ENCODE measurements at regions not wholly inside any gene's neighbourhood (a gene's known extent, or its start where the extent isn't known, plus 50 kb on each side); places are given as distances from the start of the nearest gene placed in this dataset.

DNA sequence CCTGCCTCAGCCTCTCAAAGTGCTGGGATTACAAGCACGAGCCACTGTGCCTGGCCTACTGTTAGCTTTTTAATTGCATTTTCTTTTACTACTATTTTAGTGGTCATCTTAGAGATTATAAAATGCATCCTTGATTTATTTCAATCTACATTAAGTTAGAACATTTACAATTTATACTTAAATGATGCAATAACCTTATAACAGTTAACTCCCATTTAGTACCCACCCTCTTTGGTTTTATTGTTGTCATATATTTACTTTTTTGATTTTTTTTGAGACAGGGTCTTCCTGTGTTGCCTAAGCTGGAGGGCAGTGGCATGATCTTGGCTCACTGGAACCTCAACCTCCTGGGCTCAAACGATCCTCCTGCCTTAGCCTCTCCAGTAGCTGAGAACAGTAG, 77.3 kb downstream of the PPCDC start:
- H3K36me3 ChIP-seq (ENCODE audit: control insufficient read depth, insufficient read depth, low read length), result no peaks in the 10 kb centered on the region
- no peak overlapping the region for H3K4me3 ChIP-seq (ENCODE audit: low read depth, low read length)
- WGBS (ENCODE audit: insufficient coverage), result 100% methylated on average over 1 of the region's 2 CpGs
- H3K4me1 ChIP-seq (ENCODE audit: control insufficient read depth, insufficient read depth, low read length), result no peaks in the 10 kb centered on the region
- no peak for DNase-seq (ENCODE audit: low read depth in 4 of 6, low spot score in 6 of 6)
- H3K27ac ChIP-seq (ENCODE audit: low read depth, low read length), result no peak overlapping the region
- H3K27me3 ChIP-seq (ENCODE audit: control insufficient read depth, insufficient read depth, low read length), result no peaks in the 10 kb centered on the region
- H3K9me3 ChIP-seq (ENCODE audit: control insufficient read depth, insufficient read depth, low read length), result no peaks in the 10 kb centered on the region

GRCh38 chr15:75104804-75105557, 81.6 kb downstream of the PPCDC start:
- H3K4me3 ChIP-seq (ENCODE audit: low read depth, low read length), result no peak overlapping the region
- WGBS (ENCODE audit: insufficient coverage), result 69% methylated on average over 2 of the region's 3 CpGs
- H3K9me3 ChIP-seq (ENCODE audit: control insufficient read depth, insufficient read depth, low read length), result no peaks in the 10 kb centered on the region
- H3K36me3 ChIP-seq (ENCODE audit: control insufficient read depth, insufficient read depth, low read length), result no peaks in the 10 kb centered on the region
- H3K4me1 ChIP-seq (ENCODE audit: control insufficient read depth, insufficient read depth, low read length), result no peaks in the 10 kb centered on the region
- no peak overlapping the region for H3K27ac ChIP-seq (ENCODE audit: low read depth, low read length)
- no peaks in the 10 kb centered on the region for H3K27me3 ChIP-seq (ENCODE audit: control insufficient read depth, insufficient read depth, low read length)
- DNase-seq (ENCODE audit: low read depth in 4 of 6, low spot score in 6 of 6), result peak in 1 of 6 donors; percentile 41

- H3K4me1 ChIP-seq (ENCODE audit: control insufficient read depth, insufficient read depth, low read length), result peaks cover 3% of the 10 kb centered on the region
- WGBS (ENCODE audit: insufficient coverage), result 100% methylated on average over 1 of the region's 2 CpGs
- no peak for DNase-seq (ENCODE audit: low read depth in 4 of 6, low spot score in 6 of 6)
- no peaks in the 10 kb centered on the region for H3K36me3 ChIP-seq (ENCODE audit: control insufficient read depth, insufficient read depth, low read length)
- no peak overlapping the region for H3K4me3 ChIP-seq (ENCODE audit: low read depth, low read length)
- no peaks in the 10 kb centered on the region for H3K27me3 ChIP-seq (ENCODE audit: control insufficient read depth, insufficient read depth, low read length)
- H3K9me3 ChIP-seq (ENCODE audit: control insufficient read depth, insufficient read depth, low read length), result no peaks in the 10 kb centered on the region
- no peak overlapping the region for H3K27ac ChIP-seq (ENCODE audit: low read depth, low read length)
Measured at GRCh38 chr15:75107516-75107907, 84.1 kb downstream of the PPCDC start.

- Histone ChIP-seq H3K9me3 (ENCODE audit: control insufficient read depth, insufficient read depth, low read length) (no peaks in the 10 kb centered on the region), H3K36me3 (ENCODE audit: control insufficient read depth, insufficient read depth, low read length) (no peaks in the 10 kb centered on the region), H3K4me1 (ENCODE audit: control insufficient read depth, insufficient read depth, low read length) (peaks cover 3% of the 10 kb centered on the region), H3K27me3 (ENCODE audit: control insufficient read depth, insufficient read depth, low read length) (no peaks in the 10 kb centered on the region), H3K4me3 (ENCODE audit: low read depth, low read length) (no peak overlapping the region), H3K27ac (ENCODE audit: low read depth, low read length) (no peak overlapping the region)
- 84% methylated on average over 7 of the region's 12 CpGs for WGBS (ENCODE audit: insufficient coverage)
- DNase-seq (ENCODE audit: low read depth in 4 of 6, low spot score in 6 of 6), result no peak
Measured at GRCh38 chr15:75107908-75108838, 84.8 kb downstream of the PPCDC start.

DNA sequence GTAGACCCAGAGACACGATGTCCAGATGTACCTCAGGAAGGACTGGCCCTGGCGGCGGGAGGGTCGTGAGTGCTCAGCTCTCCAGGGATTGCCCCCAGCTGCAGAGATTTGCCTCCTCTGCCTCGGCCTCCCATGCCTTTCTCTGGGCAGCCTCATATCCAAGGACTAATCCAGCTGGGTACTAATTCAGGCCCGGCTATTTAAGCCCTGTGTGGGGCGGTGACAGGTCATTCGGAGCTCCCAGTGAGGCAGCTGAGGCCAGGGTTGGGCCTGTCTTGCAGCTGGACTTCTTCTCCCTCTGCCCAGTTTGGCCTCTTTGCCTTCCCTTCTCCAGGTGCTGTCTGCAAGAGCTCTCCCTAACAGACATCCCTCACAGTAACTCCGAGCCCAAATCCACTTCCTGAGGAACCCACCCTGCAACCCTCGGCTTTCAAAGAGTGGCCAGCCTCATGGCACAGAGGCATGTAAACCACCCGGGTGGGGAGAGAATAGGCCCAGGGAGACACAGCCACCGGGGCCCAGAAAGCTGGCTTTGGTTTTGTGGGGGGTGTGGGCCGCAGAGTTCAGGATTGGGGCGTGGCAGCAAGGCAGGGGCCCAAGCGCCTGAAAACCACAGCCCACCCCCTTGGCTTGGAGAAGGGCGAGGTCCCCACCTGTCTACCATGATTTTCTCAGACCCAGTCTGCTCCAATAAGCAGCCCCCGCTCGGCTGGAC, 85.8 kb downstream of the PPCDC start:
- Histone ChIP-seq H3K4me1 (ENCODE audit: control insufficient read depth, insufficient read depth, low read length) (peaks cover 3% of the 10 kb centered on the region), H3K27me3 (ENCODE audit: control insufficient read depth, insufficient read depth, low read length) (no peaks in the 10 kb centered on the region), H3K36me3 (ENCODE audit: control insufficient read depth, insufficient read depth, low read length) (no peaks in the 10 kb centered on the region), H3K4me3 (ENCODE audit: low read depth, low read length) (no peak overlapping the region), H3K9me3 (ENCODE audit: control insufficient read depth, insufficient read depth, low read length) (no peaks in the 10 kb centered on the region), H3K27ac (ENCODE audit: low read depth, low read length) (no peak overlapping the region)
- DNase-seq (ENCODE audit: low read depth in 4 of 6, low spot score in 6 of 6), result no peak
- WGBS (ENCODE audit: insufficient coverage), result 90% methylated on average over 12 of the region's 18 CpGs

DNA sequence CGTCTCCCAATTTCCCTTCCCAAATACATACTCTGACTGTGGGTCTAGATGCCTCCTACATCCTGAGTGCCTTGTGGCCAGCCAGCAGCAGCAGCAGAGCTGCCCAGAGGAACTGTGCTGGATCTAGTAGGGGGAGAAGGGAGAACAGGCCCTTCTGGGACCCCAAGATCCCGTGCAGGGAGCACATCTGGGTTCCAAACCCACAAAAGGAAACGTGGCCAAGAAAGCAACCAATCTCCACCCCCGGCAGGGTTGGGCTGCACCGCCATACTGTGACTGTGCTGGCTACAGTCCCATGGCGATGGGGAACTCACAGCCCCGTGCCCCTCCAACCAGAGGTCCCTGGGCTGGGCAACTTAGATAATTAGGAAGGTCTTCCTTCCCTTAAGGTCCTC, 86.3 kb downstream of the PPCDC start:
- H3K4me3 ChIP-seq (ENCODE audit: low read depth, low read length), result no peak overlapping the region
- 83% methylated on average over 1 of the region's 7 CpGs for WGBS (ENCODE audit: insufficient coverage)
- H3K27ac ChIP-seq (ENCODE audit: low read depth, low read length), result no peak overlapping the region

GRCh38 chr15:75112278-75112847, 89.0 kb downstream of the PPCDC start:
- H3K9me3 ChIP-seq (ENCODE audit: control insufficient read depth, insufficient read depth, low read length), result peaks cover under 1% of the 10 kb centered on the region
- H3K4me1 ChIP-seq (ENCODE audit: control insufficient read depth, insufficient read depth, low read length), result peaks cover 3% of the 10 kb centered on the region
- no peaks in the 10 kb centered on the region for H3K36me3 ChIP-seq (ENCODE audit: control insufficient read depth, insufficient read depth, low read length)
- no peak overlapping the region for H3K27ac ChIP-seq (ENCODE audit: low read depth, low read length)
- no peak overlapping the region for H3K4me3 ChIP-seq (ENCODE audit: low read depth, low read length)
- WGBS (ENCODE audit: insufficient coverage), result no CpG with 5 or more reads among the region's 4 CpGs
- no peaks in the 10 kb centered on the region for H3K27me3 ChIP-seq (ENCODE audit: control insufficient read depth, insufficient read depth, low read length)
- no peak for DNase-seq (ENCODE audit: low read depth in 4 of 6, low spot score in 6 of 6)

More for the DNA sequence above, 86.3 kb downstream of the PPCDC start:
- Histone ChIP-seq H3K27me3 (ENCODE audit: control insufficient read depth, insufficient read depth, low read length) (no peaks in the 10 kb centered on the region), H3K4me1 (ENCODE audit: control insufficient read depth, insufficient read depth, low read length) (peaks cover 3% of the 10 kb centered on the region), H3K36me3 (ENCODE audit: control insufficient read depth, insufficient read depth, low read length) (no peaks in the 10 kb centered on the region), H3K9me3 (ENCODE audit: control insufficient read depth, insufficient read depth, low read length) (no peaks in the 10 kb centered on the region)
- DNase-seq (ENCODE audit: low read depth in 4 of 6, low spot score in 6 of 6), result no peak

- no peak overlapping the region for H3K4me3 ChIP-seq (ENCODE audit: low read depth, low read length)
- H3K27me3 ChIP-seq (ENCODE audit: control insufficient read depth, insufficient read depth, low read length), result no peaks in the 10 kb centered on the region
- no peaks in the 10 kb centered on the region for H3K36me3 ChIP-seq (ENCODE audit: control insufficient read depth, insufficient read depth, low read length)
- no peak for DNase-seq (ENCODE audit: low read depth in 4 of 6, low spot score in 6 of 6)
- H3K4me1 ChIP-seq (ENCODE audit: control insufficient read depth, insufficient read depth, low read length), result peaks cover 3% of the 10 kb centered on the region
- H3K9me3 ChIP-seq (ENCODE audit: control insufficient read depth, insufficient read depth, low read length), result peaks cover 2% of the 10 kb centered on the region
- WGBS (ENCODE audit: insufficient coverage), result no CpG with 5 or more reads among the region's 3 CpGs
- H3K27ac ChIP-seq (ENCODE audit: low read depth, low read length), result no peak overlapping the region
Measured at GRCh38 chr15:75112848-75113492, 88.7 kb upstream of the C15orf39 start.

GRCh38 chr15:75114327-75114726, 87.4 kb upstream of the C15orf39 start:
- Histone ChIP-seq H3K9me3 (ENCODE audit: control insufficient read depth, insufficient read depth, low read length) (peaks cover 2% of the 10 kb centered on the region), H3K27ac (ENCODE audit: low read depth, low read length) (no peak overlapping the region), H3K4me3 (ENCODE audit: low read depth, low read length) (no peak overlapping the region), H3K4me1 (ENCODE audit: control insufficient read depth, insufficient read depth, low read length) (peaks cover 3% of the 10 kb centered on the region), H3K36me3 (ENCODE audit: control insufficient read depth, insufficient read depth, low read length) (no peaks in the 10 kb centered on the region), H3K27me3 (ENCODE audit: control insufficient read depth, insufficient read depth, low read length) (no peaks in the 10 kb centered on the region)
- DNase-seq (ENCODE audit: low read depth in 4 of 6, low spot score in 6 of 6), result no peak
- 92% methylated on average over 6 of the region's 7 CpGs for WGBS (ENCODE audit: insufficient coverage)

All from spinal cord (tissue), 9 donors.